NT2/D1 (cell line): ENCODE measurements at regions not wholly inside any gene's neighbourhood (a gene's known extent, or its start where the extent isn't known, plus 50 kb on each side); places are given as distances from the start of the nearest gene placed in this dataset.

Experiments
- YY1 ChIP-seq: IDR thresholded peaks from 2 replicates; pipeline ENCODE4 v1.6.1; 2011; ENCODE audit not compliant: insufficient read length, insufficient read depth
- ZNF274 ChIP-seq: IDR thresholded peaks from 2 replicates; pipeline ENCODE4 v1.6.1; 2011; ENCODE audit warnings: mild to moderate bottlenecking, low read depth, low read length

GRCh38 chr14:83744224-83744623 lies 1785.7 kb upstream of the FLRT2 start:
- TF ChIP-seq ZNF274, result no peak
- TF ChIP-seq YY1, result no peak
